Thyroid gland (tissue), 4 donors: ENCODE measurements at regions not wholly inside any gene's neighbourhood (a gene's known extent, or its start where the extent isn't known, plus 50 kb on each side); places are given as distances from the start of the nearest gene placed in this dataset.

Experiments
- DNase-seq, 2 donors: peaks; one replicate each; pipeline ENCODE4 v3.0.0-alpha.2; 2019
- H3K27ac ChIP-seq, 3 donors: fragments of 200-600 bp; sonication (generic); 1 replicate in 2 of 3; 2 replicates in 1 of 3; pipeline ENCODE4 v1.5.1; 2016 to 2019; ENCODE audit warnings: mild to moderate bottlenecking in 1 of 3, moderate library complexity in 1 of 3
- H3K27me3 ChIP-seq: fragments of 200-600 bp; sonication (generic); one replicate; pipeline ENCODE4 v1.5.1; 2019
- H3K36me3 ChIP-seq, 2 donors: fragments of 200-600 bp; sonication (generic); one replicate each; pipeline ENCODE4 v1.5.1; 2016 to 2019
- H3K4me1 ChIP-seq, 2 donors: fragments of 200-600 bp; sonication (generic); one replicate each; pipeline ENCODE4 v1.5.1; 2017 to 2019
- H3K4me3 ChIP-seq, 3 donors: fragments of 200-600 bp; sonication (generic); replicated peaks in 1 of 3; 1 replicate in 2 of 3; 2 replicates in 1 of 3; pipeline ENCODE4 v1.5.1; 2016; ENCODE audit warnings: mild to moderate bottlenecking in 1 of 3
- H3K9me3 ChIP-seq: fragments of 200-600 bp; sonication (generic); one replicate; pipeline ENCODE4 v1.5.1; 2017
- CTCF ChIP-seq, 6 experiments: fragments of 200-600 bp in 3 of 6; fragments of 450-650 bp in 3 of 6; sonication (generic) in 3 of 6; IDR thresholded peaks; one replicate each; pipeline ENCODE4 v1.5.1; 2016 to 2019; ENCODE audit warnings: antibody characterized with exemption in 6 of 6, mild to moderate bottlenecking in 2 of 6, inconsistent platforms in 1 of 6, moderate library complexity in 1 of 6
- POLR2A ChIP-seq, 2 donors: fragments of 450-650 bp; IDR thresholded peaks; one replicate each; pipeline ENCODE4 v1.6.1; 2017; ENCODE audit warnings: antibody characterized with exemption in 2 of 2, mild to moderate bottlenecking in 2 of 2, moderate library complexity in 1 of 2
- WGBS, 2 donors: methylation state at CpG; one replicate each; pipeline ENCODE4 v1.1.5; 2017; 5-methylcytosine and 5-hydroxymethylcytosine counted together
- intact Hi-C: fragments of 100-400 bp; cut with DNase I; formaldehyde crosslinking; loops from one replicate; pipeline ENCODE4 v1.15.1; 2023

DNA sequence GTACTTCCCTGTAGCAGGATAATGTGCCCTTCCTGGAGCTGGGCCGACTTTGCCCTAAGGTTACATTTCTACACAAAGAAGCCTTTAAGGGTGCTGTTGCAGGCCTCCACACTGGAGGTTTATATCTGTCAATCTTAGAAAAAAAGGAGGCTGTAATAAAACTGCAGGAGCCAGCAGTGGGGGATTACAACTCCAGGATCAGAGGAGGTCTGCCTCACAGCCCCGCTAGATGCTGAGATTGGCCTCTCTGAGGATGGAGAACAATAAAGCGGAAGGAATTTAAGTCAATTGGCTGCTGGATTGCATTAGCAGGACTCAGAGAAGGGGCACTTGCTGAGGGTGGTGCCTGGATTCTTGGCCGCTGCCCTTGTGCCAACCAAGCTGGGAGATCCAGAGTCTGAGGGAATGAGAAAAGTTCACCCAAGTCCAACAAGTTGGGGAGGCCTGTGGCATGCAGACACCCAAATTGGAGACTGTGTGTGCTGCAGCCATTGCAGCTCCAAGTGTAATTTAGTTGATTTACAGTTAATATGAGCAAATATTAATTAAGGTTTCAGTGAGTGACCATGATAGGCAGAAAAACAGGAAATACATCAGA lies 99.0 kb upstream of the SSBP2 start:
- H3K27me3 ChIP-seq, result no peaks in the 10 kb centered on the region
- H3K4me3 ChIP-seq, result no peak overlapping the region
- intact Hi-C loops, result loop anchor here (2.0 to 10.0 kb wide), 6 partner anchors 63 to 425 kb away; partner anchors contain the start of genes ATG10 and SSBP2
- TF ChIP-seq POLR2A (IDR thresholded peaks at IDR 0.05) (no peak), CTCF (IDR thresholded peaks at IDR 0.05) (no peak)
- peak overlapping the region in 2 of 3 donors; percentile 88 to 94 for H3K27ac ChIP-seq
- H3K4me1 ChIP-seq, result peaks cover 26 to 30% of the 10 kb centered on the region in 2 donors
- no peaks in the 10 kb centered on the region for H3K9me3 ChIP-seq
- 85 to 88% methylated on average over 4 of the region's 4 CpGs for WGBS, 2 donors
- H3K36me3 ChIP-seq, result no peaks in the 10 kb centered on the region
- DNase-seq, result peak; percentile 20 to 22

- Histone ChIP-seq H3K36me3 (no peaks in the 10 kb centered on the region), H3K9me3 (no peaks in the 10 kb centered on the region), H3K4me1 (peaks cover 26 to 30% of the 10 kb centered on the region in 2 donors), H3K4me3 (no peak overlapping the region), H3K27me3 (no peaks in the 10 kb centered on the region), H3K27ac (no peak overlapping the region)
- 11 to 13% methylated on average over 1 of the region's 1 CpG for WGBS, 2 donors
- no peak for TF ChIP-seq POLR2A (IDR thresholded peaks at IDR 0.05)
- TF ChIP-seq CTCF (IDR thresholded peaks at IDR 0.05), result no peak
- DNase-seq, result peak in 1 of 2 donors; percentile 2
- intact Hi-C loops, result loop anchor here (10.0 kb wide), 2 partner anchors 344 to 424 kb away; no protein-coding TSS in a partner anchor
Measured at GRCh38 chr5:81848362-81848880, 97.5 kb upstream of the SSBP2 start.

GRCh38 chr5:81846301-81846700 lies 95.4 kb upstream of the SSBP2 start:
- Histone ChIP-seq H3K4me1 (peaks cover 18 to 19% of the 10 kb centered on the region in 2 donors), H3K27me3 (no peaks in the 10 kb centered on the region), H3K36me3 (no peaks in the 10 kb centered on the region), H3K27ac (no peak overlapping the region), H3K4me3 (no peak overlapping the region), H3K9me3 (no peaks in the 10 kb centered on the region)
- TF ChIP-seq CTCF (IDR thresholded peaks at IDR 0.05) (no peak), POLR2A (IDR thresholded peaks at IDR 0.05) (no peak)
- WGBS, 2 donors, result 83 to 95% methylated on average over 1 of the region's 1 CpG
- DNase-seq, result no peak
- intact Hi-C loops, result loop anchor here (10.0 kb wide), 2 partner anchors 342 to 422 kb away; no protein-coding TSS in a partner anchor

- no peak overlapping the region for H3K4me3 ChIP-seq
- H3K36me3 ChIP-seq, result no peaks in the 10 kb centered on the region
- H3K4me1 ChIP-seq, result peaks cover 4 to 5% of the 10 kb centered on the region in 2 donors
- intact Hi-C loops, result loop anchor here (10.0 kb wide), 2 partner anchors 339 to 419 kb away; no protein-coding TSS in a partner anchor
- no peak for DNase-seq
- no peaks in the 10 kb centered on the region for H3K27me3 ChIP-seq
- no peaks in the 10 kb centered on the region for H3K9me3 ChIP-seq
- no peak overlapping the region for H3K27ac ChIP-seq
- no peak for TF ChIP-seq CTCF (IDR thresholded peaks at IDR 0.05)
- TF ChIP-seq POLR2A (IDR thresholded peaks at IDR 0.05), result no peak
- 93 to 95% methylated on average over 2 of the region's 2 CpGs for WGBS, 2 donors
Measured at GRCh38 chr5:81843845-81844244, 92.9 kb upstream of the SSBP2 start.

- Histone ChIP-seq H3K27ac (no peak overlapping the region), H3K4me3 (no peak overlapping the region), H3K4me1 (peaks cover 0 to 4% of the 10 kb centered on the region in 2 donors), H3K36me3 (no peaks in the 10 kb centered on the region), H3K27me3 (no peaks in the 10 kb centered on the region), H3K9me3 (no peaks in the 10 kb centered on the region)
- 52 to 66% methylated on average over 6 of the region's 6 CpGs for WGBS, 2 donors
- intact Hi-C loops, result loop anchor here (10.0 kb wide), 2 partner anchors 338 to 418 kb away; no protein-coding TSS in a partner anchor
- no peak for TF ChIP-seq POLR2A (IDR thresholded peaks at IDR 0.05)
- TF ChIP-seq CTCF (IDR thresholded peaks at IDR 0.05), result no peak
- no peak for DNase-seq
Measured at GRCh38 chr5:81842795-81843398, 92.0 kb upstream of the SSBP2 start.
